NCI-H446 treated with DMSO at 0.1 percent for 48 hours (cell line): ENCODE measurements at regions not wholly inside any gene's neighbourhood (a gene's known extent, or its start where the extent isn't known, plus 50 kb on each side); places are given as distances from the start of the nearest gene placed in this dataset.
A peak's percentile ranks its signal among the peaks of the same experiment; 100 is the strongest.
"Not testable (repeated sequence)": the region's sequence is repeated elsewhere in the genome, so short reads cannot be mapped to it uniquely, and the experiment has no call there.

ENCODE experiments used
- DNase-seq: peaks from one replicate; lab custom pipeline; 2025; lab: John Stamatoyannopoulos, UW

DNA sequence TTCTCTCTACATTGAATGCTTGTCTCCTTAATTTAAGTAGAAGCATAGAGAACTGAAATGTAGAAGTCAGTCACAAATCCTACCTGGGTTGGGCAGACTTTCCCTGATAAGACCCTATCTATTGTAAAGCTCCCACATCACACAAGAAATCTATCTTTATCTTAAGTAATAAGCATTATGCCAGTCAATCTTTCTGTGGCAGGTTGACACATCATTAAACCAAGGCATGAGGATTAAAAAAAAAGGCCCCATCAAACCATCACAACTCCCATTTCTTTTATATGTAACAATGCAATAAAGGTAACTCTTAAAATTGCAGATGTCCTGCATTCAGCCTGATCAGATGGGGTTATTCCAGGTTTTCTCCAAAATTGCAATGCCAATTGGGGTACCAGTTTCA, 311.8 kb downstream of the TOX3 start:
- no peak for DNase-seq

DNA sequence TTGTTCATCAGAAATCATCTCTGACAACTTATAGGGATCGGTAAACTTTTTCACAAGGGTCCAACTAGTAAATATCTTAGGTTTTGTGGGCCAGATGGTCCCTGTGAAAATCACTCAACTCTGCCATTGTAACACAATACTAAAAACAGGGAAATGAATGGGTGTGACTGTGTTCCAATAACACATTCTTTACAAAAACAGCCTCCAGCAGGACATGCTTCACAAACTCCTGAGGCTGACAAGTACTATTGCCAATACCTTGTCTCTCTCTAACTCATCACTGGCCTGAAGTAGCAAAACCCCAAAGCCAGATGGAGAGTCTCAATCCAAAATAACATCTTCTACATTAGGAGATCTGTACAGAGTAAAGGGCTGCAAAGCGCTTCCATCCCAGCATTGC, 312.3 kb downstream of the TOX3 start:
- DNase-seq = peak; percentile 36

DNA sequence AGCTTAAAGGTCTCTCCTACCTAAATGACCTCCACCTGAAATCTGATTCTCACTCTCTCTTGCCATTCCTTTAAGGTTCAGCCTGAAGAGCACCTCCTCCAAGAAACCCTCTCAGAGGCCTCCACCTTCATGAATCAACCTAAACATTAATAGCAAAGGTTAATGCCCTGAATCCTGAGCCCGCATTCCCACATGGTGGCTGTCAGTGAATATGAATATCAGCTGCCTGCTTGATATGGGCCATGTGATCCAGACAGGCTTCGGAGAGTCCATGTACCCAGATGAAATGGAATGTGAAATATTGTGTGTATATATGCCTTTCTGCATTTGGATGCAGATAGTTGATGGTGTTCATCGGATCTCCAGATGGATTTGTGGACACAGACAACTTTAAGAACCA, 317.5 kb downstream of the TOX3 start:
- DNase-seq = no peak

DNA sequence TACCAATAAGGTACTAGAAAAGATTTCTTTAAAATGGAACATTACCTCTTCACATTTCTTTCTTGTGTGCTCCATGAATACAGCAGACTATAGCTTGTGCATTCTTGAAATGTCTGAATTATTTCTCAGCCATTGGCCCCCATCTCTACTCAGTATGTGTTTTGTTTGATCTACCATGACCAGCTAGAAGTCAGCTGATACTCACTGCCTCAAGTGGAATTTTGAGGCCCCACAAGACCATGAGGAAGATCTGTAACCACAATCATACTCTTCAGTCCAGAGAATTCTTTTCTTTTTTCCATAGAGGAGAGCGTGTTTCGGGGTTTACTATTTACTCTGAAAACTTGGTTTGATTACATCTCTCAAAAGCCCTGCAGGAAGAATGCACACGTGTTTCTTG, 319.1 kb downstream of the TOX3 start:
- no peak for DNase-seq

DNA sequence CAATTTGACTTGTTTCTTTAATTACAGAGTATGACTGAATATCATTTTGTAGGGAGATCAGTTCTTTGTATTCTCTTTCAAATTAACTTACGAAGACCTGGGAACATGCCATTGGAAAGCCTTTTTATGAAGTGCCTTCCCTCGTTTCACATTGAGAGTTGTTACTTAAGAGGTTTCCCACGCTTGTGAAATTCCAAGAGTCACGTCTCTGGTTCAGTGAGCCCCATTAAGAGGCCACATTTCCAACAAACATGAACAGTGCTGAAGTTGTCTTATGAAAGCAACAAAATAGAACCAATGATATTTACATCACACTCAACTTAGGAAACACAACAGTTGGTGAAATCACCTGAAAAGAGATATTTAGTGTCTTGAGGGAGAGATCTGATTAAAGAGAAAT, 334.1 kb downstream of the TOX3 start:
- DNase-seq = no peak

DNA sequence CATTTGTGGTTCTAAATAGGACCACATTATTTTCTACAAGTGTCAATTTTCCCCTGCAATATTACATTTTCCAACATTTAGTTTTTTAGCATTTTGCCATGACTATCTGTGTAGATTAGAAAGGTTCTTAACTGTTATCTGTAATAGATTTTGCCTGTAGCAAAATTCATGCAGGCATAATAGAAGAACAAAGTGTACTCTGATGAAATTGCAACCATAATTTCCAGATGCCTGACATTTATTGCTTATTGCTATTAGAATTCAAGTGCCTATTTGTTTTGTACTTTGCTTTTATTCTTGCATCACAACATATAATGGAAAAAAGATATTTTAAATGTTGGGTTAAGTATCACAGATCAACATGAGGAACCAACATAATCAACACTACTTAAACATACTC, 337.7 kb downstream of the TOX3 start:
- no peak for DNase-seq

DNA sequence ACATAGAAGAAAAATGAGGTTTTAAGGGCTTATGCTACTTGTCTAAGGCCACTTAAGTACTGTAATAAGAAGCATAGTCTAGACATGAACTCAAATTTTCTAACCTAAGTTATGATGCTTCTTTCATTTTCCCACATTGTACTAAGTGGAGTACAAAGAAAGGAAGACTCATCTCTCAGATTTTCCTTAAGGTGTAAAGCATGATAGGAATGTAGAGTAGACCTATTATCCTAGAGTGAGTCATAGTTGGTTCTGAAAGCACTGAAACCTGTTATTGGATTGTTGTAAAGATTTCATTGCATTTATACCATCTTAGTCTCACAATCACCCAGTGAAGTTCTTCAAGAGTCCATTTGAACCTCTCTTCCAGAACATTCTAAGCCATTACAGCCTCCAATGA, 343.8 kb downstream of the TOX3 start:
- no peak for DNase-seq

DNA sequence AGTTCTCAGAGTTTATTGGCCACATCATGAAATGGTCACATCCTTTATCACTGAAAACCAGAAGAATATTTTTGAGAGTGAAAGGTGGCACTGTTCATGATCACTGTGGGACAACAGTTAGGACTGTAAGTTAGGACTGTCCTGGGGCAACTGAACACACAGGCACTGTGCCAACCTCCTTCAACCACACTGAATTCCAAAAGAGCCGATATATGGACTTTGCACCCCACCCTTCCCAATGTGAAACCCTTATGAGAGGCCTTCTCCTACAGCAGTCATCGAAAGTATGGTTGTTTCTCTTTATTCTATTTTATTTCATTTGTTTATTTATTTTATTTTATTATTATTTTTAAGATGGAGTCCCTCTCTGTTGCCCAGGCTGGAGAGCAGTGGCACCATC, 353.5 kb downstream of the TOX3 start:
- no peak for DNase-seq

DNA sequence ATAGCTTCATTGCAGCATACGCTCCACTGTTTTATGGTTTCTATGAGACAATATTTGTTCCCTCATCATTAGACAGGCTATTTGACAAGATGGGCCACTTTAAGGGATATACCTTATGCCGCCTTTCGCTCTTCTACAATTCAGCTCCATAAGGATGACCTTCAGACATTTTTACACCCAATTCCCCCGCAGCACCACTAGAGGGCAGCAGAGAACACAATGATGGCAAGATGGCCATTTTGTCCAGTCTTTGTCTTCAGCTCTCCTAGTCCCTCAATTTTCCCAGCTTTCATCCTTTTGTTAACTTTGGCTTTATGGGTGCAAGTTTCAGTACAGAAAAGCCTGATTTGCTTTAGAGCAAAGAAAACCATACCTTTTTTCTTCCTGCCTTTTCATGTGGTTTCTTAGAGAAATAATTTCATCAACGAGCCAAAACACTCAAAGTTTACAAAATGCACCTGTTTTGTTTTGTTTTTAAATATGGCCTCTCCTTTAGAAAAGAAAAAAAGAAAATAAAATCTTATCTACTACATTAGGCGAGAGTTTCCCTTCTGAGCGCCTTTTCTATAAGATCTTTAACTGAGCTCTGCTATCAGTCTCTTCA, 355.3 kb downstream of the TOX3 start:
- peak; percentile 24 for DNase-seq

DNA sequence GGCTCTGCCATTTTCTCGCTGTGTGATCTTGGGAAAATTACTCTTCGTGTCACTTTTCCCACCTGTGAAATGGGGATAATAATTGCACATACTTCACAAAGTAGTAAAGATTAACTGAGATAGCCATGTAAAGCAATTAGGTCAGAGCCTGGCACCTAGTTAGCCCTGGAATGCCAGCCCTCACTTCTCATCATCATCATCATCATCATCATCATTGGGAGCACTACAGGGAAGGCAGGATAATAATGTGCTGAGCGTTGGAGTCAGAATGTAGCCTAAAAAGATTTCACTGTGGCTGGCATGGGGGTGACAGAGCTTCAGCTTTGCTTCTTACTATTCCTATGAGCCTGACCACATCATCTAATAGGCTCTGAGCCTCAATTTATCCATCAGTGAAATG, 362.6 kb downstream of the TOX3 start:
- DNase-seq = no peak

DNA sequence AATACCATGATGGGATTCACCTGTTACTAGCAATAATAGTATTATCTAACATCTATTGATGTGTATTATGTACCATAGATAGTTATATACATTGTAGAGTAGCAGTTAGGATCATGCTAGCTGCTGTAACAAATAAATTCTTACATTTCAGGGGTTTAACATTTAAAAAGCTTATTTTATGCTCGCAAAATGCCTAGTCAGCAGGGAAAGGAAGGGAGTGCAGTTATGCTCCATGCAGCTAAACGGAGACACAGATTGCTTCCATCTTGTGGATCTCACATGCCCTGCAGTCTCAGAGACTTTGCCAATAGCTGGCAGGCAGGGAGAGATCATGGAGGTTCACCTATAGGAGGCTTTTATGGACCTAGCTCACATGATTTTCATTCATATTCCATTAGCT, 364.1 kb downstream of the TOX3 start:
- no peak for DNase-seq

DNA sequence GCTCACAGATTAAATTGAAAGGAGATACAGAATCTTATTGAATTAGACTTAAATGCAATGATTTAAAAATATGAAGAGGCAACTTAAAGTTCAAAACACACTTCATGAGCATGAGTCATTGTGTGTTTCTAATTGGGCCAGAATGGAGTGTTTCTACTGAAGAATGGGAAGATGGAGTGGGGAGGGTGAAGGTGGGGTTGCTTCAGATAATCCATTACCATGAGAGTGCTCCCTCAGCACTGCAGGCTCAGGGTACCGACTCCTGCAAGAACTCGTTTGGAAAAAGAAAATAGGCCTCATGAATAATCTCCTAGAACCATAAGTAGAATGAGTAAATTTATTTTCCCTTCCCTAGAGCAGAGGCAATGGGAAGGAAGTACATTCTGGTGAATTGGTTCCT, 372.8 kb downstream of the TOX3 start:
- no peak for DNase-seq

DNA sequence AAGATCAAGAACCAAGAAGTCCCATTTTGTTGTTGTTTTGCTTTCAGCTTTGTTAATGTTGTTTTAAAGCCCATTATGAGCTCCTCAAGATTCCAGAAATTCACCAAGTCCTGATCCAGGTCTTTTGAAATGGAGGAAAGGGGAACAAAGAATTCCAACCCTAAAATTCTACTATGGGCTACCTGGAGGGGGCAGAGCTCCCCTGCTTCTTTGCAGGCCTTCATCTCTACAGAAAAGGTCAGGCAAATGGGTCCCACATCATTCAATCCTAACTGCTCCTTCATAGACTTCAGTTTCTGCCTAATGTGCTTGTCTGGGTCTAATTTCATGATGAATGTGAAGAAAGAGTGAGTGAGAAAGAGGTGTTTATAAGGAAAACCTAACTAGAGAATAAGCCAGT, 375.5 kb downstream of the TOX3 start:
- no peak for DNase-seq

DNA sequence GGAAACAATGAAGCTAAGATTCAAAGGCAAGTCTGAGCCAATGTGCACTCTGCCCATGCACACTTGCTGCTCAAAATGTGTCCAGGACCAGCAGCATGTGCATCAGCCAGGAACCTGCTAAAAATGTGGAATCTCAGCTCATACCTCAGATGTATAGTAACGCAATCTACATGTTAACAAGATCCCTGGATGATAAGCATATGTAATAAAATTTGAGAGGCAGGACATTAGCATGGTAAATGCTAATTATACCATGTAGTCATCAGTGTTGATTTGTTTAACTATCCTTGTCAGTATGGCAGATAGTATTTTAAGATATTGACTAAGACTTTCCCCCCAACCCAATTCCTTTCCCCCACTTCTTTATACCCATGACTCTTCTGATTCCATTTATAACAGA, 379.6 kb downstream of the TOX3 start:
- no peak for DNase-seq

DNA sequence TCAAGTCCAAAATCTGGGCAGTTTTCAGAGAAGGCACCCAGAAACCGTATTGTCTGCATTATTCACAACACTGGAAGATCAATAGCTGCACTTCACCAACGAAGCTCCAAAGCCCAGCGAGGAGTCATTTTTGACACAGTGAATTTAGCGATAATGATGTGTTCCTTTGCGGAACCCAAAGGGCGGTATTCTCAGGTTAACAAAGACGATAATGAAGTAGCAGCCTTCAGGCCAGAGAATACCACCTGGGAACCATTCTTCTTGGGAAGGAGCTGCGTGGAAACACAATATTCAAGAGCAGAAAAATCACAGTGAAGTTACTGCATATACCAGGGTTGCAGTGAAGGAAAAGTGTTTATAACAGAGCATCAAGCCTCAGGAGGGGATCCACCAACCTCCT, 381.0 kb downstream of the TOX3 start:
- no peak for DNase-seq

DNA sequence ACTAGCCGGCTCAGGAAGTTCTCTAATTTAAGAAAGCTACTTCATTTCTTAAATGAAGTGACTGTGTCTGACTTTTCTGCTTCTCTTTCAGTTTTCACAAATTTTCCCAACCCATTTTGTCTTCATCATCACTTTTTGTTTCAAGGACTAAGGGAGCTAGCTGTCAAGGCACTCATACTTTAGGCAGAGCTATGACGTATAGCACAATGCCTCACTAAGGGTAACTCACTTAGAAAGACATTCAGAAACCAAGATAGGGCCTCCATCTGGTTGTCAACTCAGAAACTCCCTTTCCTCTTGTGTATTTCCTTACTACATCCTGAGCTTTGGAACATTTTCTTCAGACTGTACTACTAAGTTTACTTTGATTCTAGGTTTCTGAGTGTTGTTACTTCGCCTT, 397.9 kb downstream of the TOX3 start:
- DNase-seq = no peak

DNA sequence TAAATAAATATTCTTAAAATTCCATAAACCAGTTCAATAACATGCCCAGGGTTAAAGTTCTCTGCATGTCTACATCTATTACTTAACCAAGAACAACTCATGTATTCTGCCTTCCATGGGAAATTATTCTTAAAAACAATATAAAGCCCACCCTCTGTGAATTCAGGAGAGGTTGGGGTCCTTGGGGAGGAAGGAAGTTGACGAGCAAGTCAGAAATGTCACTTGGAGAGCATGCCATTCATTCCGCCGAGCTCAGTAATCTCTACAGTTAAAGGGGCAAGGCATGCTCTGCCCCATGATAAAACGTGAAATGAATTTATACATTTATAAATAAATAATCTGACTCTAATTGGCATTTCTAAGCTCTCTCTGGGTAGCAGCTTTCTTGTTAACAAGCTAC, 405.1 kb downstream of the TOX3 start:
- no peak for DNase-seq

DNA sequence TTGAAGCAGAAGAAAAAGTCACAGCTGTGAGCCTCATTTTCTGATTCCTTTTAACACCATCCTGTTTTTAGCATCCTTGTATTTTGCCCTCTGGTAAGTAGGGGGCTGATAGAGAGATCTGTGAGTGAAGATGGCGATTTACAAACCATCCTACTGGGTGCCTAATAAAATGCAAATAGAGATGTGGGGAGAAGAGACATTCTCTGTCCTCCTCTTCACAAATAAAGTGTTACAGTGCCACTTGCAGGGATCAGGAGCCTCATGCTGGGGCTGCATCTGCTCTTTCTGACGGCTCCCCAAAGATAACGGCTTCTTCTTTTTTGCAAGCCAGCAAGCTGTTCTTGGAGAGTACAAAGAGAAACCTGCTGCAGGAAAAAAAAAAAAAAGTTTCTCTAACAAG, 418.6 kb downstream of the TOX3 start:
- DNase-seq = no peak

DNA sequence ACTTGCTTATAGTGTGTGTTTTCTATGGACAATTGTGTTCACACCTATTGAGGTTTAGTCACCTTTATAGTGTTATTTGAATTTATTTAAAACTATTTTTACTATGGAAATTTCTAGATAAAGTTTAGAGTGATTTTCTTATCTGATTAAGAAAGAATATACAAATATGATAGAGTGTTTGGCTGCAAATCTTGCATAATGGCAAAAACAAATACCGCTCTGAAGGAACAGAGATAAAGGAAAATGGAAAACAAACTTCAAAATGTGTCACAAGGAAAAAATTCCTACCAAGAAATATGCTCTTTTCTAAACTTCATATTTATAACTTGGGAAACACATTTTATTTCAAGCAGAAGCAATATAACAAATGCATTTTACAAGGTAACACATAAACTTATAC, 423.1 kb downstream of the TOX3 start:
- DNase-seq = no peak

DNA sequence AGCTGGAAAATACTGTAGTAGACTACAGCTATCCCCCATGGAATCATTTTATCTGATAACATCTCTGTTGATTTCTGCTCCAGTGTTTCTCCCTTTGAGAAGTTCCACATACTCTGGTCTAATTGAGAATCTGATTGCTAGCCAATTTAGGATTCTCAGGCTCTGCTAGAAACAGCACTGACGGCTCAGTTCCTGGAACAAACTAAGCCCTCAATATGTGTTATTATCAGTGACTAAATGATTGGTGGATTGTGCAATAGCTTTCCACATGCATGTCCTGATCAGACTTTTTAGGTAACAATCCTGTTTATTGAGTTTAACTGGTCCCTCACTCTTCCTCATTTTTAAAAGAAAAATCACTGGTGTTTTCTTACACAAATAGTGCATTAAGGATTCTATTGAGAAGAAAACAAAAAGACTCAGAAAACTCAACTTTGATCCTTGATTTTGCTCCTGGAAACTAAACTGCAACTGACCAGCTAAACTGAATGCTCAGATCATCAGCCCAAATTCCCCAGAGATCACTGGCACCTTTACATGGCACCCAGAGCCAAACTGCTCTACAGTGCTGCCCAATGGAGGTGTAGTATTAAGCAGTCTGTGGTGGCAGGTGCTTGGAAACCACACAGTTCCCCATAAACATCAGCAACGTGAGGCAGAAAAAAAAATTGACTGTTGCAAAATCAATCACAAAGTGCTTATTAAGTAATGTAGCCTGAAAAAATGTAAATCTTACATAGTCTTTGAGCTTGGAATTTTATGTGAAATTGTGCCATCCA, 423.7 kb downstream of the TOX3 start:
- DNase-seq = peak; percentile 2

DNA sequence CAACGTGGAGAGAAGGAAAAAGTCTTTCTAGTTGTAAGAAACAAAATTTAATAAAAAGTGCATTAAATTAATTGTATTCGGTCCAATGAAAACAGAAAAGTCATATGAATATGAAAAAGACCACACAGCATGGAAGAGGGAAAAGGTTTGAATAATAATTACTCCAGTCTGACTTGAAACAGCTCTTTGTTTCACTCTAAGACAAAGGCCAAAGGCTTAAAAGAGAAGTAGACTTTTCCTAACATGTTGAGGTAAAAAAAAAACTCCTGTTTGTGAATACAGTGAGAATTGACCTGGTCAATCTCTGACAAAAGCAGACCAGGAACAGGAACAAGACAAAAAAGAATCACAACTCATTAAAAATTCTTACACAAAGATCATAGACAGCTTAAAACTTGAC, 429.8 kb downstream of the TOX3 start:
- no peak for DNase-seq

DNA sequence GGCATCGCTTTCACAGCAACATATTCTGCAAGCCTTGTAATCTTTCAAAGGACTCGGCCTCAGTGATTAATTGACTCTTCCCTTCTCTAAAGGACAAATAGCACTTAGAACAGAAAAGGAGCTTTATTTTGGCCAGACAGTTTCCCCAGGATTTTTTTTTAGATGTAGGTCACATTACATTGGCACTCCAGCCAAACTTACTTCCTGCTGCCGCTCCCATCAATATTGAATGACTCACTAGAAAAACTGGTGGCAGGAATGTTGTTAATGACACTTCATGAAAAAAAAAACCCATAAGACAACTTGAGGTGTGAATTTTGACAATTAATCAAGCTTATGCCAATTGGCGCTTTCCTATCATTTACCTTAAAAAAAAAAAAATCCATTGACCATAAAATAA, 432.6 kb downstream of the TOX3 start:
- DNase-seq = peak; percentile 2

DNA sequence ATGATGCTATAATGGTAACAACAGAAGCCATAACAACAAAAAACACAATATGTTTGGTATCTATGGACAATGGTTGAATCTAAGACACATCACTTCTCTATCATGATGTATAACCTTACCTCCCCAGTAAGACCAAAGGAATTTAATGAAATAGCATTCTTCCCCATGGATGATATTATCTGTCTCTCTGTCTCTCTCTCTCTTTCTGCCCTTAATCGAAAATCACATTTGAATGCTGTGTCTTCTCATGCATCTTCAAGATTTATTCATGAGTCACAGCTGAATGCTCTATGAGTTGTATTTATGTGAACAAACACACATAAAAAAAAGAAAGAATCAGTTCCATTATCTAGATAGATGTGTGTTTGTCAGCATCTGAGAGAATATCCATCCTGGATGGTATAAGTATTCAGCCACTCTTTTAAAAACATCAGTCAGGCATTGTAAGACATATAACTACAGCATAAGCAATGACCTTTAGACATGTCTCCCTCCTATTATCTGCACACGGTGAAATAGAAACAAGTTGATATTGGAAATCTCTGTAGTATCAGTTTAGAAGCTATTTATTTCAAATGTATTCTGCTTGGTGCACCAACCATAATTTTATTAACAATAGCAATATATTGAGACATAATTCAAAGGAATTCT, 433.3 kb downstream of the TOX3 start:
- DNase-seq = no peak

DNA sequence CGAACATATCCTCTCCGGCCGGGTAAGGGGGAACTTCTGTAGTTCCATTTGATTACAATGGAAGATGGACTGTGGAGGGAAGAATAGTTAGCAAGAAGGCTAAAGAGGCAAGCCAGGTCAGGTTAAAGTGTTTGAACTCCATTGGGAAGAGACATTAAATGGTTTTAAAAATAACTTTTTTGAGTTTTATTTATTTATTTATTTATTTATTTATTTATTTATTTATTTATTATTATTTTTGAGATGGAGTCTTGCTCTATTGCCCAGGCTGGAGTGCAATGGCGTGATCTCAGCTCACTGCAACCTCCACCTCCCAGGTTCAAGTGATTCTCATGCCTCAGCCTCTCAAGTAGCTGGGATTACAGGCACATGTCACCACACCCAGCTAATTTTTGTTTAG, 441.9 kb downstream of the TOX3 start:
- not testable (repeated sequence) for DNase-seq
